GM21423 (cell line): ENCODE measurements at regions not wholly inside any gene's neighbourhood (a gene's known extent, or its start where the extent isn't known, plus 50 kb on each side); places are given as distances from the start of the nearest gene placed in this dataset.
"Not testable (repeated sequence)": the region's sequence is repeated elsewhere in the genome, so short reads cannot be mapped to it uniquely, and the experiment has no call there.

Experiments
- ATAC-seq: cut with Tn5 transposase; IDR thresholded peaks from one replicate; pipeline ENCODE4 v1.9.1; 2021; ENCODE audit warnings: mild to moderate bottlenecking, moderate library complexity; ENCODE audit not compliant: unreplicated experiment

GRCh38 chr10:81200801-81201200 lies 663.1 kb downstream of the SH2D4B start:
- no peak for ATAC-seq

GRCh38 chr10:81207359-81207758 lies 667.6 kb upstream of the NRG3 start:
- ATAC-seq: not testable (repeated sequence)

GRCh38 chr10:81213370-81213769 lies 661.6 kb upstream of the NRG3 start:
- ATAC-seq: no peak

- ATAC-seq: no peak
Observed at GRCh38 chr10:81215498-81215897, 659.5 kb upstream of the NRG3 start.

- no peak for ATAC-seq
Observed at GRCh38 chr10:81216949-81217348, 658.0 kb upstream of the NRG3 start.

- ATAC-seq: no peak
Observed at GRCh38 chr10:81218307-81218706, 656.7 kb upstream of the NRG3 start.

- ATAC-seq: no peak
Observed at GRCh38 chr10:81219758-81220157, 655.2 kb upstream of the NRG3 start.

GRCh38 chr10:81248886-81249285 lies 626.1 kb upstream of the NRG3 start:
- no peak for ATAC-seq

GRCh38 chr10:81251457-81252115 lies 623.4 kb upstream of the NRG3 start:
- ATAC-seq: no peak

GRCh38 chr10:81264991-81265390 lies 610.0 kb upstream of the NRG3 start:
- ATAC-seq: not testable (repeated sequence)

GRCh38 chr10:81270051-81270450 lies 604.9 kb upstream of the NRG3 start:
- no peak for ATAC-seq

- no peak for ATAC-seq
Observed at GRCh38 chr10:81280497-81281479, 594.2 kb upstream of the NRG3 start.

- ATAC-seq: no peak
Observed at GRCh38 chr10:81288544-81288943, 586.5 kb upstream of the NRG3 start.

- no peak for ATAC-seq
Observed at GRCh38 chr10:81297292-81297691, 577.7 kb upstream of the NRG3 start.

GRCh38 chr10:81303656-81304055 lies 571.3 kb upstream of the NRG3 start:
- no peak for ATAC-seq

GRCh38 chr10:81306971-81307782 lies 567.8 kb upstream of the NRG3 start:
- ATAC-seq: no peak

- ATAC-seq: no peak
Observed at GRCh38 chr10:81309041-81309552, 565.9 kb upstream of the NRG3 start.

- ATAC-seq: no peak
Observed at GRCh38 chr10:81314471-81314870, 560.5 kb upstream of the NRG3 start.

GRCh38 chr10:81315026-81315425 lies 560.0 kb upstream of the NRG3 start:
- no peak for ATAC-seq

- ATAC-seq: no peak
Observed at GRCh38 chr10:81348003-81348402, 527.0 kb upstream of the NRG3 start.

GRCh38 chr10:81367132-81367531 lies 507.9 kb upstream of the NRG3 start:
- no peak for ATAC-seq
